ENCODE measurements at regions not wholly inside any gene's neighbourhood (a gene's known extent, or its start where the extent isn't known, plus 50 kb on each side); places are given as distances from the start of the nearest gene placed in this dataset.

DNA sequence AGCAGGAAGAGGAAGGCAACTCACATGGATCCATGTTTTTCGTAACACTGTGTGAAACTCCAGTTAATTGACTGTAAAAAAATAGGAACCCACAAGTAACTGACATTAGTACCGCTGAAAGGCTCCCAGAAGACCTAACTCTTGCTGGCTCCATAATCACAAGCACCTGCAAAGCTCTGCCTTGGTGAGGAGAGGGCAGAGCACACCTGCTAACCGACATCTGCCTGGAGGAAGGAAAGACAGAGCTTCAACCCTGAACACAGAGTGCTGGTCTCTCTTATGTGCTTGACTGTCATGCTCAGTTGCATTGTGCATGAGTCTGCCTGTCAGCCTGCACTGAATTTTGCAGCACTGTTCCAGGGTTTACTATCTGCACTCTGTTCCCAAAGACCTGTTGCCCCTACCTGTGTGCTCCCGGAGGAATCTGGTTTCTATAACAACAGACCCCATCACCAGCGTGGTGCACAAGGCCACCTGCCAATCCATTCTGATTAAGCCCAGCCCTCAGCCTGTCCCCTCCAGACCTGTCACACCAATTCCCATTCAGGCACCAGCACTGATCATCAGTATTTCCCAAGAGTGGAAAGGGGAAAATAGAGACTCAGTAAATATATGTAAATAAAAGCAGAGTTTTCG, 63.1 kb upstream of the ANKRD1 start:
- H4K20me1 ChIP-seq (ENCODE audit: insufficient read depth): no peaks in the 10 kb centered on the region
- H3K27me3 ChIP-seq (replicated peaks; ENCODE audit: insufficient read depth): no peaks in the 10 kb centered on the region
- no peak overlapping the region for H3K9ac ChIP-seq
- H3K79me2 ChIP-seq (ENCODE audit: insufficient read depth): no peaks in the 10 kb centered on the region
- H3K4me1 ChIP-seq (ENCODE audit: insufficient read depth): no peaks in the 10 kb centered on the region
- H3K9me2 ChIP-seq (ENCODE audit: insufficient read depth): no peaks in the 10 kb centered on the region
- H3F3A ChIP-seq (ENCODE audit: insufficient read depth): no peaks in the 10 kb centered on the region
- H3K4me2 ChIP-seq (ENCODE audit: unreplicated experiment): no peak overlapping the region
- no peak for DNase-seq
- H3K36me3 ChIP-seq (ENCODE audit: low read depth): no peaks in the 10 kb centered on the region
- H3K4me3 ChIP-seq: no peak overlapping the region
- H3K27ac ChIP-seq: no peak overlapping the region
- in situ Hi-C loops (cut with MboI): no loop called here
- TF ChIP-seq EZH2phosphoT487 (IDR thresholded peaks at IDR 0.05; ENCODE audit: insufficient read depth, low read depth) (no peak), EZH2 (IDR thresholded peaks at IDR 0.05; ENCODE audit: insufficient read depth, poor library complexity, severe bottlenecking) (no peak)
- H3K9me3 ChIP-seq (ENCODE audit: low read depth): no peaks in the 10 kb centered on the region
- 85 to 86% methylated on average over 6 of the region's 6 CpGs for WGBS, 2 experiments (ENCODE audit: low coverage in 1 of 2, low lambda C conversion rate in 2 of 2, missing lambda C conversion rate in 2 of 2)
- no peak overlapping the region for H2AFZ ChIP-seq

DNA sequence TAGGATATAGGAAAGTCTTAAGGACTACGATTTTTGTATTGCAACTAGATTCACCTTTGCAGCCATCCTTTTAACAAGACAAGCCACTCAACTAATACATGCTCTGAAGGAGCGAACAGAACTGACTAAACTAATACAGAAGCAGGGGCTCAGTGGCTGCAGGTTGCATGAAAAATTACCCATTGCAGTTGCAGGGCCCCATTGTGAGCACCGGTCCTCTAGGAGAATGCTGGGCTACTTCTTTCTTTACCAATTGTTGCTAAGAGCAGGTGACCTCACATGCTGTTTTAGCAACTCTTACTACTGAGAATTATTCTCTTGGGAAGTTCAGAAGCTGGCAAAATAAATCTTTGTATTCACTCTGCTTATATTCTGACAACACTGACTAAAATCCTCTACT, 64.0 kb upstream of the ANKRD1 start:
- H3K27me3 ChIP-seq (replicated peaks; ENCODE audit: insufficient read depth): no peaks in the 10 kb centered on the region
- no peaks in the 10 kb centered on the region for H3K36me3 ChIP-seq (ENCODE audit: low read depth)
- in situ Hi-C loops (cut with MboI): no loop called here
- H4K20me1 ChIP-seq (ENCODE audit: insufficient read depth): no peaks in the 10 kb centered on the region
- WGBS, 2 experiments (ENCODE audit: low coverage in 1 of 2, low lambda C conversion rate in 2 of 2, missing lambda C conversion rate in 2 of 2): 71 to 73% methylated on average over 3 of the region's 3 CpGs
- no peaks in the 10 kb centered on the region for H3K4me1 ChIP-seq (ENCODE audit: insufficient read depth)
- H3K27ac ChIP-seq: no peak overlapping the region
- H2AFZ ChIP-seq: no peak overlapping the region
- no peaks in the 10 kb centered on the region for H3K9me2 ChIP-seq (ENCODE audit: insufficient read depth)
- H3K4me3 ChIP-seq: no peak overlapping the region
- no peaks in the 10 kb centered on the region for H3K79me2 ChIP-seq (ENCODE audit: insufficient read depth)
- no peaks in the 10 kb centered on the region for H3K9me3 ChIP-seq (ENCODE audit: low read depth)
- no peak for DNase-seq
- TF ChIP-seq EZH2phosphoT487 (IDR thresholded peaks at IDR 0.05; ENCODE audit: insufficient read depth, low read depth): no peak
- no peak for TF ChIP-seq EZH2 (IDR thresholded peaks at IDR 0.05; ENCODE audit: insufficient read depth, poor library complexity, severe bottlenecking)
- H3F3A ChIP-seq (ENCODE audit: insufficient read depth): no peaks in the 10 kb centered on the region
- no peak overlapping the region for H3K9ac ChIP-seq
- no peak overlapping the region for H3K4me2 ChIP-seq (ENCODE audit: unreplicated experiment)

DNA sequence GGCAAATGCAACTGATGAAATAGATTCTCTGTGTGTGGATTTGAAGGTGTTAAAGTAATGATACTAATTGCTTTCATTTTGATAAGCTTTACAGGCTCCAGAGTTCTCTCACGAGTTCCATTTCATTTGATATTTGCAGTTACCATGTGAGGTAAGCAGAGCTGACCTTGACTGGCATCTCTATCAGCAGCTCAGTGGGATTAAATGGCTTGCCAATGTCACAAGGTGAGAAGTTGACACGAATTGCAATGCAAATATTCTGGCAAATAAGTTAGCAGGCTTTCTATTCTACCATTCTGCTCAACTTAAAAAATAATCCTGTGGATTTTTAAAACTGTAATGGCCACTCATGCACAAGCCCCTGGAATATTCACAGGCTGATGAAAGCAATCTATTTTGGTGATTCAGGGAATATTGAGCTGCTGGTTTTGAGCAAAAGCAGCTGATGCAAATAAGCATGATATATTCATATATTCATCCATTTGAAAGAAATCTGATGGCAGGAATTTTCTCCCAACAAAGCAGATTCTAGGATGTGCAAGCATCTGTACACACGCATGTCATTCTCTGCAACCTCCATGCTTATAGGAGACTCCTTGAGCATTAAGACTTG, 64.5 kb upstream of the ANKRD1 start:
- Histone ChIP-seq H3K4me1 (ENCODE audit: insufficient read depth) (no peaks in the 10 kb centered on the region), H3K9me2 (ENCODE audit: insufficient read depth) (no peaks in the 10 kb centered on the region), H3K9me3 (ENCODE audit: low read depth) (no peaks in the 10 kb centered on the region), H3K27me3 (replicated peaks; ENCODE audit: insufficient read depth) (no peaks in the 10 kb centered on the region), H3K79me2 (ENCODE audit: insufficient read depth) (no peaks in the 10 kb centered on the region), H3K27ac (no peak overlapping the region), H3K4me3 (no peak overlapping the region), H3K36me3 (ENCODE audit: low read depth) (no peaks in the 10 kb centered on the region), H2AFZ (no peak overlapping the region), H3F3A (ENCODE audit: insufficient read depth) (no peaks in the 10 kb centered on the region), H4K20me1 (ENCODE audit: insufficient read depth) (no peaks in the 10 kb centered on the region), H3K4me2 (ENCODE audit: unreplicated experiment) (no peak overlapping the region), H3K9ac (no peak overlapping the region)
- 41 to 45% methylated on average over 3 of the region's 3 CpGs for WGBS, 2 experiments (ENCODE audit: low coverage in 1 of 2, low lambda C conversion rate in 2 of 2, missing lambda C conversion rate in 2 of 2)
- TF ChIP-seq EZH2 (IDR thresholded peaks at IDR 0.05; ENCODE audit: insufficient read depth, poor library complexity, severe bottlenecking): no peak
- TF ChIP-seq EZH2phosphoT487 (IDR thresholded peaks at IDR 0.05; ENCODE audit: insufficient read depth, low read depth): no peak
- in situ Hi-C loops (cut with MboI): no loop called here
- DNase-seq: no peak

DNA sequence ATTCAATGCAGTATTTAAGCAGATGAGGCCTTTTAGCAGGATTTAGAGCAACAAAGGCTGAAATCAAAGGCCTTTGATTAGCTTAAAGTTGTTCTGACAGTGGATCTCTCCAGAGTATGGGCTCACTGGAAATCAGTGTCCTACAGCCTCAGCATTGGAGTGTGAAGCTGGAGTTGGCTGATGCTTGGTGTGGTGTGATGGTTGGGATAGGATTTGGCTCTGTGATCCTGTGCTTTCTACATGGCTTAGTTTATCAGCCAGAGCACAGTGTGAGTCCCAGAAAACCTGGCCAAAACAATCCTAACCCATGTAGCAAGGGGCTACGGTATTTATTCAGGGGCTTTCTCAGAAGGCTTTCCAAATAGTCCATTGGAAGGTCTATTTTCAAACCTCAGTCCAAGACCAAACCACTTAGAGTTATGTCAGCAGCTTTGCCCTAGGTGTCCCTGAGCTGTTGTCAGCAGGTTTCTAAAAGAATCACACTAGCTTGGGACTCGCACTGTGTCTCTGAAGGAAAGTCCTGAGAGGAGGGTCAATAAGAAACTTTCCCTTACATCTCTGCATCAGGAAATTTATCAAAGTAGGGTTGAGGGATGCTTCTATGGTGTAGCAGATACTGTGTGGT, 65.4 kb upstream of the ANKRD1 start:
- H3K79me2 ChIP-seq (ENCODE audit: insufficient read depth): no peaks in the 10 kb centered on the region
- H3K9me3 ChIP-seq (ENCODE audit: low read depth): no peaks in the 10 kb centered on the region
- no peak overlapping the region for H3K4me3 ChIP-seq
- H3K27ac ChIP-seq: no peak overlapping the region
- 75 to 83% methylated on average over 2 of the region's 2 CpGs for WGBS, 2 experiments (ENCODE audit: low coverage in 1 of 2, low lambda C conversion rate in 2 of 2, missing lambda C conversion rate in 2 of 2)
- H3K9me2 ChIP-seq (ENCODE audit: insufficient read depth): no peaks in the 10 kb centered on the region
- no peak overlapping the region for H3K4me2 ChIP-seq (ENCODE audit: unreplicated experiment)
- DNase-seq: no peak
- no peaks in the 10 kb centered on the region for H3F3A ChIP-seq (ENCODE audit: insufficient read depth)
- H3K4me1 ChIP-seq (ENCODE audit: insufficient read depth): no peaks in the 10 kb centered on the region
- H3K27me3 ChIP-seq (replicated peaks; ENCODE audit: insufficient read depth): no peaks in the 10 kb centered on the region
- in situ Hi-C loops (cut with MboI): no loop called here
- H4K20me1 ChIP-seq (ENCODE audit: insufficient read depth): no peaks in the 10 kb centered on the region
- TF ChIP-seq EZH2phosphoT487 (IDR thresholded peaks at IDR 0.05; ENCODE audit: insufficient read depth, low read depth) (no peak), EZH2 (IDR thresholded peaks at IDR 0.05; ENCODE audit: insufficient read depth, poor library complexity, severe bottlenecking) (no peak)
- H3K36me3 ChIP-seq (ENCODE audit: low read depth): no peaks in the 10 kb centered on the region
- H2AFZ ChIP-seq: no peak overlapping the region
- no peak overlapping the region for H3K9ac ChIP-seq
